ENCODE measurements at regions not wholly inside any gene's neighbourhood (a gene's known extent, or its start where the extent isn't known, plus 50 kb on each side); places are given as distances from the start of the nearest gene placed in this dataset.
"Not testable (repeated sequence)": the region's sequence is repeated elsewhere in the genome, so short reads cannot be mapped to it uniquely, and the experiment has no call there.

DNA sequence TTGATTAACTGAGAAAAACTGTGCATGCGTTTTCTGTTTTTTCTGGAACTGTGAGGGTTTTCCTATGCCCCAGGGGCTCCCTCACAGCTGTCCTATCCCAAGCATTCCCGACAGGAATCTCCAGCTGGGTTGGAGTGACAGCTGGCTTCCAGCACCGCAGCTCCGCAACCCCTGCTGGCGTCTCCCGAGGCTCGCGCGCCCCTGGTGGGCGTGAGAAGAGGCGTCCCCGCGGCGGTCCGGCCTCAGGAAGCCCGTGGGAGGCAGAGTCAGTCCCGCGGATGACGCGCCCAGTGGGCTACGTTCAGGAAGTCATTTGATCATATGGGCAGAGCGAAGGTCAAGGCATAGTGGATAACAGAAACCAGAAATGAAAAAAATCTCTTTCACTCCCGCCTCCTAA lies 821.9 kb downstream of the SPATA31A1 start:
- not testable (repeated sequence) for H3K27me3 ChIP-seq (ENCODE audit: control insufficient read depth in 3 of 3, insufficient read depth in 3 of 3, low read length in 3 of 3); H3K9ac ChIP-seq (ENCODE audit: low read depth in 1 of 3, low read length in 3 of 3); H3K4me3 ChIP-seq (ENCODE audit: low read length in 3 of 3); H3K9me3 ChIP-seq (ENCODE audit: control insufficient read depth in 3 of 3, low read length in 3 of 3); H3K27ac ChIP-seq (ENCODE audit: low read depth, low read length); H3K4me1 ChIP-seq (ENCODE audit: control insufficient read depth in 3 of 3, insufficient read depth in 3 of 3, low read length in 3 of 3); H3K36me3 ChIP-seq (ENCODE audit: control insufficient read depth in 3 of 3, insufficient read depth in 3 of 3, low read length in 3 of 3)

DNA sequence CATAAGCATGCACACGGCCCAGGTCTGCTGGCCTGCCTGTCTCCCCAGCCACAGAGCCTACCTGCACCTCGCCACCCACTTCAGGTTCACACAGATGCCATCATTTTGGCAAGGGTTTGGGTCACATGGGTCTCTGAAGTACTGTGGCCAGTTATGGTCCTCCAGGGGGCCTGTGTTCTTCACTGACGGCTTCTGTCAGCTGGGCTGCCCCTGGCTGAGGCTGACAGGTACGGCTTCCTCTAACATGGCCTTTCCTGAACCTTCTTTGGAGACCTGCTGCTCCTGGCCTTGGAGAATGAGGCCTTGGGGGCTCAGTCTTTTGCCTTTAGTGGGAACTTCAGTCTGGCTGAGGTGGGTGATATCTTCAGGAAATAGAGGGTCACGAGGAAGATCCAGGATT lies 835.9 kb downstream of the SPATA31A1 start:
- H3K27me3 ChIP-seq (ENCODE audit: control insufficient read depth in 3 of 3, insufficient read depth in 3 of 3, low read length in 3 of 3); H3K36me3 ChIP-seq (ENCODE audit: control insufficient read depth in 3 of 3, insufficient read depth in 3 of 3, low read length in 3 of 3); H3K4me3 ChIP-seq (ENCODE audit: low read length in 3 of 3); H3K27ac ChIP-seq (ENCODE audit: low read depth, low read length); H3K9me3 ChIP-seq (ENCODE audit: control insufficient read depth in 3 of 3, low read length in 3 of 3); H3K4me1 ChIP-seq (ENCODE audit: control insufficient read depth in 3 of 3, insufficient read depth in 3 of 3, low read length in 3 of 3); H3K9ac ChIP-seq (ENCODE audit: low read depth in 1 of 3, low read length in 3 of 3): not testable (repeated sequence)

DNA sequence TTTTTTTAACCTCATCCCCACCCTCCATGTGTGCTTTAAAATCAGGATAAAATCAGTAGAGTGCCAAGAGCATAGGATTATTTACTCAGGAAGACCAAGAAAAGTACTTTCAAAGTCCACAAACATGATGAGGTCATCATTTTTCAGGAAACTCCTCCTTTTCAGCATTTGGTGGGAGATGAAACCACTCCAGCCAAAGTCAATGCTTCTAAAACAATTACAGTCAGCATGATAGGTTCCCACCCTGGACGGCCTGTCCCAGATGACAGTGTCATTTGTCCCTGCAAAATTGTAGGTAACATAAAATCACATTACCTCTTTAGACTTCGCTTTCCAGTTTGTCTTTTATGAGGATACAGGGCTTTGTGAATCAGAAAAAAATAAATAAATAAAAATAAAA lies 836.7 kb downstream of the SPATA31A1 start:
- not testable (repeated sequence) for H3K9me3 ChIP-seq (ENCODE audit: control insufficient read depth in 3 of 3, low read length in 3 of 3); H3K27me3 ChIP-seq (ENCODE audit: control insufficient read depth in 3 of 3, insufficient read depth in 3 of 3, low read length in 3 of 3); H3K36me3 ChIP-seq (ENCODE audit: control insufficient read depth in 3 of 3, insufficient read depth in 3 of 3, low read length in 3 of 3); H3K4me3 ChIP-seq (ENCODE audit: low read length in 3 of 3); H3K4me1 ChIP-seq (ENCODE audit: control insufficient read depth in 3 of 3, insufficient read depth in 3 of 3, low read length in 3 of 3); H3K9ac ChIP-seq (ENCODE audit: low read depth in 1 of 3, low read length in 3 of 3); H3K27ac ChIP-seq (ENCODE audit: low read depth, low read length)

DNA sequence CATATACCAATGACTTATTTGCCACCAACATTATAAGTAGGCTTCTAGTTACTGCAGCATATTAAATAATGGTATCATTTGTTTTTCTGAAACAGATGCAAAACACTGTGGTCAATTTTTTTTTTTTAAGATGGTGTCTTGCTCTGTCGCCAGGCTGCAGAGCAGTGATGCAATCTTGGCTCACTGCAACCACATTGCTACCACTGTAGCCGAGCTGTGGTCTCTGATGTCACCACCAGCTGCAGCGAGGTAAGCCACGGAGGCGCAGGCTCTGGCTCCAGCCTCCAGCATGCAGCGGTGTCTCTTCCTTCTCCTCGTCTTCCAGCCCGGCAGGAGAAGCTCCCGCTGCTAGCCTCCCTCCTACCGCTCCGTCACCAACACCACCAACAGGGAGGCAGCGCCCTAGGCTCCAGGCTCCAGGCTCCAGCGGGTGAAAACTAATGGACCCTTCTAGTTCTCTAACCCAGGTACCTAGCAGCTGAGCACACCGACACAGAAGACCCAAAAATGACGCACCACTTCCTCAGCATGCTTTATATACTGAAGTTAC lies 840.8 kb downstream of the SPATA31A1 start:
- H3K9me3 ChIP-seq (ENCODE audit: control insufficient read depth in 3 of 3, low read length in 3 of 3); H3K4me1 ChIP-seq (ENCODE audit: control insufficient read depth in 3 of 3, insufficient read depth in 3 of 3, low read length in 3 of 3); H3K9ac ChIP-seq (ENCODE audit: low read depth in 1 of 3, low read length in 3 of 3); H3K4me3 ChIP-seq (ENCODE audit: low read length in 3 of 3); H3K27me3 ChIP-seq (ENCODE audit: control insufficient read depth in 3 of 3, insufficient read depth in 3 of 3, low read length in 3 of 3); H3K36me3 ChIP-seq (ENCODE audit: control insufficient read depth in 3 of 3, insufficient read depth in 3 of 3, low read length in 3 of 3); H3K27ac ChIP-seq (ENCODE audit: low read depth, low read length): not testable (repeated sequence)

DNA sequence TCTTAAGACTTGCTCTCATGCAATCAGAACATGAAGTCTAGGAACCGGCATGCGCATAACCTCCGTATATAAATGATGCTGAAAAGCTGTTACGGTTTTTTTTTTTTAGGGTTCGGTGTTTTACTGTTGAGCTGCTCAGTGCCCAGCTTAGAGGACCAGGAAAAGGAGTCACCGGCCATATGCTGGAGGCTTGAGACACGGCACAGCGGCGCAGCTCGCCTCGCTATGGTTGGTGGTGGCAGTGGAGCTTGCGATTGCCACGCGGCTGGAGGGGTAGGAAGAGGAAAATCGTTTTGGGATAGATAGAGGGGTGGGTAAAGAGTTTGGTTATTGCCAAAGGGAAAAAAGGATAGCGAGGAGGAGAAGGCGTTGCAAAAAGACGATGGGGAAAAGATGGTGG lies 841.3 kb downstream of the SPATA31A1 start:
- not testable (repeated sequence) for H3K9ac ChIP-seq (ENCODE audit: low read depth in 1 of 3, low read length in 3 of 3); H3K4me3 ChIP-seq (ENCODE audit: low read length in 3 of 3); H3K4me1 ChIP-seq (ENCODE audit: control insufficient read depth in 3 of 3, insufficient read depth in 3 of 3, low read length in 3 of 3); H3K9me3 ChIP-seq (ENCODE audit: control insufficient read depth in 3 of 3, low read length in 3 of 3); H3K36me3 ChIP-seq (ENCODE audit: control insufficient read depth in 3 of 3, insufficient read depth in 3 of 3, low read length in 3 of 3); H3K27me3 ChIP-seq (ENCODE audit: control insufficient read depth in 3 of 3, insufficient read depth in 3 of 3, low read length in 3 of 3); H3K27ac ChIP-seq (ENCODE audit: low read depth, low read length)

DNA sequence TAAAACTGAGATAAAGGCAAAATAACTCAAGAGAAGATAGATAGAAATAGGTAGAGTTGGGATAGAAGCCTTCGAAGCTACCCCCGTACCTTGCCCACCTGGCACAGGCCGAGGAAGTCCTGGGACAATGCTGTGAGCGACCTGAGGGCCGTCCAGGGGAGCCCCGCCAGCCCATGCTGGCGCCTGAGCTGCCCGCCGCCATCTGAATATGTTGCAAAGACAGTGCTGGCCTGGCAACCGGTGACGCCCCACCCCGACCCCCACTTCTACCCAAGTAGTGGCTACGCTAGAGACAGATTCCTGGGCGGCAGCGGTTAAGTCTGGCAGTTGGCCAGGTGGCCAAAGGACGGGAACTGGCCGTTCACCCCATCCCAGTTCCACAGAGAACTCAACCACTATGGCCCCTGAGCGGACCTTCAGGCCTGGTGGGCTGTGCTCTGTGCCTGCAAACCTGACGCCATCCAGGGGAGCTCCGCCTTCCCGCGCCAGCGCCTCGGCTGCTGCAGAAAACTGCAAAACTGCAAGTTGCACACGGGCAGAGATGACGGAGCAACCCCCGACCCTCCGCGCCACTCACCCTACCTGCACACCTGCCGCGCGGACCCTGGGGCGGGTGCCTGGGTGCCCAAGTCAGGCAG lies 866.2 kb downstream of the SPATA31A1 start:
- not testable (repeated sequence) for H3K9me3 ChIP-seq (ENCODE audit: control insufficient read depth in 3 of 3, low read length in 3 of 3); H3K27ac ChIP-seq (ENCODE audit: low read depth, low read length); H3K4me1 ChIP-seq (ENCODE audit: control insufficient read depth in 3 of 3, insufficient read depth in 3 of 3, low read length in 3 of 3); H3K27me3 ChIP-seq (ENCODE audit: control insufficient read depth in 3 of 3, insufficient read depth in 3 of 3, low read length in 3 of 3); H3K9ac ChIP-seq (ENCODE audit: low read depth in 1 of 3, low read length in 3 of 3); H3K36me3 ChIP-seq (ENCODE audit: control insufficient read depth in 3 of 3, insufficient read depth in 3 of 3, low read length in 3 of 3); H3K4me3 ChIP-seq (ENCODE audit: low read length in 3 of 3)

DNA sequence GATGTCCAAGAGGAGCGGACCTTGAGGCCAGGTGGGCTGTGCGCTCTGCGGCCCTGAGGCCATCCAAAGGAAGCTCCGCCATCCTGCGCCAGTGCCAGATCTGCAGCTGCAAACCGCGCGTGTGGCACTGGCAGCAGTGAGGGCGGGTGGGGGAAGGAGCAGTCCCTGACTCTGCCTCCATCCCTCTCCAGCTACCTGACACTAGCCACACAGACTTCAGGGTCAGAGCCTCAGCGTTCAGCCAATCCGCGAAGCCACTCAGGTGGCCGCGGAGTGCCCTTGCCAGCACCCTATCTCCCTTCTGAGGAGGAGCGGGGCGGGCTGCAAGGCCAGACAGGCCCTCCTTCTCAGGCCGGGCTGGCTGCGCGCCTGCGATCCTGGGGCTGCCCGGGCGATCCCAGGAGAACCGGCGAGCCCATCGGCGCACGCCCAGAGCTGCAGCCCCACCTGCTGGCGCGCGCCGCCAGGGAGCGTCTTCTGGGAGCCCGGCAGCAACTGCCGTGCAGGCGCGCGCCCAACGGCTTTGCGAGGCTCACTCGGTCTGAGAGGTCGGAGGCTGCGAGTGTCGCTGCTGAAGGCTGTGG lies 867.2 kb downstream of the SPATA31A1 start:
- not testable (repeated sequence) for H3K27ac ChIP-seq (ENCODE audit: low read depth, low read length); H3K36me3 ChIP-seq (ENCODE audit: control insufficient read depth in 3 of 3, insufficient read depth in 3 of 3, low read length in 3 of 3); H3K9me3 ChIP-seq (ENCODE audit: control insufficient read depth in 3 of 3, low read length in 3 of 3); H3K9ac ChIP-seq (ENCODE audit: low read depth in 1 of 3, low read length in 3 of 3); H3K4me3 ChIP-seq (ENCODE audit: low read length in 3 of 3); H3K27me3 ChIP-seq (ENCODE audit: control insufficient read depth in 3 of 3, insufficient read depth in 3 of 3, low read length in 3 of 3); H3K4me1 ChIP-seq (ENCODE audit: control insufficient read depth in 3 of 3, insufficient read depth in 3 of 3, low read length in 3 of 3)

DNA sequence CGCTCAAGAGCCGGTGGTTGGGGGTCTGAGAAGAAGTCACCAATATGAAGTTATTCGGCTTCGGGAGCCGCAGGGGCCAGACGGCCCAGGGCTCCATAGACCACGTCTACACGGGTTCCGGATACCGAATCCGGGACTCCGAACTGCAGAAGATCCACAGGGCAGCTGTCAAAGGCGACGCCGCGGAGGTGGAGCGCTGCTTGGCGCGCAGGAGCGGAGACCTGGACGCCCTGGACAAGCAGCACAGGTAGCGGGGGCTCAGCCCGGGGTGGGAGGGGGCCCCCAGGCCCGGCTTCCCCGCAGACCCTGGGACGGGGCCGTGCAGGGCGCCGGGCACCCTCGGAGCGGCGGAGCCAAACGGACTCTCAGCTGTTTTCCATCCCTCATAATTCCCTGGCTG lies 867.9 kb downstream of the SPATA31A1 start:
- not testable (repeated sequence) for H3K9me3 ChIP-seq (ENCODE audit: control insufficient read depth in 3 of 3, low read length in 3 of 3); H3K4me3 ChIP-seq (ENCODE audit: low read length in 3 of 3); H3K4me1 ChIP-seq (ENCODE audit: control insufficient read depth in 3 of 3, insufficient read depth in 3 of 3, low read length in 3 of 3); H3K27me3 ChIP-seq (ENCODE audit: control insufficient read depth in 3 of 3, insufficient read depth in 3 of 3, low read length in 3 of 3); H3K9ac ChIP-seq (ENCODE audit: low read depth in 1 of 3, low read length in 3 of 3); H3K36me3 ChIP-seq (ENCODE audit: control insufficient read depth in 3 of 3, insufficient read depth in 3 of 3, low read length in 3 of 3); H3K27ac ChIP-seq (ENCODE audit: low read depth, low read length)

Measured in skeletal muscle tissue (tissue), 3 donors.